HEK293T (cell line): ENCODE measurements at regions not wholly inside any gene's neighbourhood (a gene's known extent, or its start where the extent isn't known, plus 50 kb on each side); places are given as distances from the start of the nearest gene placed in this dataset.

Experiments
- ARNT ChIP-seq: fragments of 450-650 bp; IDR thresholded peaks from 2 replicates; pipeline ENCODE4 v1.6.1; 2017; ENCODE audit warnings: mild to moderate bottlenecking
- BHLHE40 ChIP-seq: fragments of 450-650 bp; IDR thresholded peaks from 2 replicates; pipeline ENCODE4 v1.6.1; 2016; ENCODE audit warnings: mild to moderate bottlenecking, moderate library complexity, borderline replicate concordance
- CTBP1 ChIP-seq: fragments of 450-650 bp; IDR thresholded peaks from 2 replicates; pipeline ENCODE4 v1.6.1; 2016; ENCODE audit warnings: borderline replicate concordance
- FOXA1 ChIP-seq: fragments of 450-650 bp; IDR thresholded peaks from 2 replicates; pipeline ENCODE4 v1.6.1; 2016; ENCODE audit warnings: mild to moderate bottlenecking
- FOXK2 ChIP-seq: fragments of 450-650 bp; IDR thresholded peaks from 2 replicates; pipeline ENCODE4 v1.6.1; 2016; ENCODE audit warnings: mild to moderate bottlenecking
- FOXM1 ChIP-seq: fragments of 450-650 bp; IDR thresholded peaks from 2 replicates; pipeline ENCODE4 v1.6.1; 2017; ENCODE audit warnings: mild to moderate bottlenecking, borderline replicate concordance
- HDGF ChIP-seq: fragments of 450-650 bp; IDR thresholded peaks from 2 replicates; pipeline ENCODE4 v1.6.1; 2017; ENCODE audit warnings: antibody characterized with exemption, borderline replicate concordance
- L3MBTL2 ChIP-seq: fragments of 450-650 bp; conservative IDR thresholded peaks from 2 replicates; pipeline ENCODE4 v1.6.1; 2016; ENCODE audit warnings: mild to moderate bottlenecking
- PKNOX1 ChIP-seq: fragments of 450-650 bp; IDR thresholded peaks from 2 replicates; pipeline ENCODE4 v1.6.1; 2016
- SP1 ChIP-seq: fragments of 450-650 bp; IDR thresholded peaks from 2 replicates; pipeline ENCODE4 v1.6.1; 2017
- SUZ12 ChIP-seq: fragments of 450-650 bp; IDR thresholded peaks from 2 replicates; pipeline ENCODE4 v1.6.1; 2016; ENCODE audit warnings: mild to moderate bottlenecking
- TARDBP ChIP-seq: fragments of 450-650 bp; IDR thresholded peaks from 2 replicates; pipeline ENCODE4 v1.6.1; 2016
- ZNF384 ChIP-seq: fragments of 450-650 bp; IDR thresholded peaks from 2 replicates; pipeline ENCODE4 v1.6.1; 2016

DNA sequence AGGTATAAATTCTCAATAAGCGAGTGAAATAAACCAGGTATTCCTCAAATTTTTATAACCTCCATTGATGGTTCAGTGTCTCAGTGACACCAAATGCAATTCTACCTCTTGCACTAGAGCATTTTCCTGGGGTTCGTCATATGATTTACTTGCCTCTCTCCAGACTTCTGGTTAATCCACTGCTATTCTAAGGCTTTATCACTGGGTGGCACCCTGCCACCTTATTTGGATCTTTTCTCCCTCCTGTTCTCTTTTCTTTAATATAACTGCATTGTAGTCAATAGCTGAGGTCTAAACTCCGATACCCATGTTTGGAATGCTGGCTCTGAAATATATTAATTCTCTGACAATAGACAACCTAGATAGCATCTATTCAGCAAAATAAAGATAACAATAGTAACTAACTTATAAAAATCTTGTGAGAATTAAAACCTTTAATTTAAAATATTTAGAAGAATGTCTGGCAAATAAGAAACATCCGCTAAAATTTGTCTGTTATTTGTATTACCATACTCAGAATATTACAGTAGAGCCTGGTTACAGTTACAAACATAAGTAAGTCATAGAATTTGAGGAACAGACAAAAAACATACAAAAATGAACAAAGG lies 436.4 kb downstream of the PLA2G4A start:
- TF ChIP-seq TARDBP (no peak), FOXA1 (no peak), FOXK2 (no peak), ARNT (no peak), ZNF384 (no peak), FOXM1 (no peak), PKNOX1 (no peak), BHLHE40 (no peak), SP1 (no peak), CTBP1 (no peak), SUZ12 (no peak), L3MBTL2 (no peak), HDGF (no peak)
